SW 1271 (cell line): ENCODE measurements at regions not wholly inside any gene's neighbourhood (a gene's known extent, or its start where the extent isn't known, plus 50 kb on each side); places are given as distances from the start of the nearest gene placed in this dataset.

Experiments
- DNase-seq, 2 experiments: peaks; one replicate each; lab custom pipeline; 2025; lab: John Stamatoyannopoulos, UW

DNA sequence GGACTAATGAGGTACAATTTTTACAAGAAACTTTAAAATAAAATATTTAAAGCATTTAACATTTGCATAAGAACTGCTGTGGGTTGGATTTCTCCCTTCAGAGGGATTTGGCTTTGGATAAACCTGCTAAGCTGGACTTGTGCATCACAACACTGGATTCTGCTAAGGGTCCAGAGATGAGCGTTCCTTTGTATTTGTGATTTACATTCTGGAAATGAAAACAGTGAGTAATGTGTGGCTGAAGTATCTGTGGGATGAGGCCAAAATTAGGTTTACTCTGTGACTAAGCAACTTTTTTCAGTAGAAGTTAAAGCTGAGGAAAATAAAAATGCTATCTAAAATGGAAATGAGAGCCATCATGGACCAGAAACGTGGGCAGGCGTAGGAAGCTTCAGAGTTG is 494.3 kb downstream of the EPM2A start:
- no peak for DNase-seq

- no peak for DNase-seq
Measured at GRCh38 chr6:145241721-145242120, 493.6 kb downstream of the EPM2A start.

DNA sequence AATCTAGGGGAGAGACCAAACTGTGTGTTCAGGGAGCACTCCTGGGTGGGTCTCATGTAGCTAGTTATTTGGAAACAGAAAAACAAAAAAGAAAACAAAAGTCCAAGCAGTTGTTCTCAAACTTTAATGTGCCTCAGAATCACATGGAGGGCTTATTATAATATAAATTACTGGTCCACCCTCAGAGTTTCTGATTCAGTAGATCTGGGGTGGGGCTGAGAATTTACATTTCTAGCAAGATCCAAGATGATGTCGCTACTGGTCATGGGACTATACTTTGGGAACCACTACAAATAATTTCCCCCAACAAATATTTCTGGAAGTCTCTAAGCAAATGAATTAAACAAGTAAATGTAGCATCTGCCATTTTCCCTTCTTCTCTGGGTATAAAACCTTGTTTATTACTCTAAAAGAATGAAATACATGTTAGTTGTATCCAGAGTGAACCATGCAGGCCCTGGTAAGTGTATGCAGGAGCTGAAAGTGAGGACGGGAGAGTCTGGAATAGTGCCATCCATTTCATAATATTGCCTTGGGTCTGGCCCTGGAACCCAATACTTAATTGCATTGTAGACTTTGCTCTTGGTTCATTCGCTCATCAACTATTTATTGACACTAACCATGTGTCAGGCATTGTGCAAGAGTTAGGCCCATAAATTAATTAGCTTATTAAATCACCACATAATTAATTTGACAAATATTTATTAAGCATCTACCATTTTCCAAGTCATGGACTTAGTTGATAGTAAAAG is 490.8 kb downstream of the EPM2A start:
- DNase-seq: no peak

DNA sequence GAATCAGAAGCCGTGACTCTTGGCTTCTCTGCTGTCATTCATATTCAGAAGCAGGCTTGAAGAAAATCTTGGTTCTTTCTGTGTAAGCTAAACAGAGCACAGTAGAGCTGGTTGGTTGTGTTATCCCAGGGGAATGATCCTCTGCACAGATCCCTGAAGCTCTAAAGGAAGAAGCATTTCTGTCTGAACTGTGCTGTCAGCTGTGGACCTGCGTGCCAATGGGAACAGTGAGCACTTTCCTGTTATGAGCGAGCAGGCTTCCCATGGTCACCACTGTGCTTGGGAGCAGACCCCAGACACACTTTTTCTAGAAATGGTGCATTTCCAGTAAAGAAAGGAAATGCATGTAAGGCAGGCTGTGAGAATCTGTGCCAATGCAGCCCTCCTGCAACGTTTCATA is 490.2 kb downstream of the EPM2A start:
- no peak for DNase-seq

DNA sequence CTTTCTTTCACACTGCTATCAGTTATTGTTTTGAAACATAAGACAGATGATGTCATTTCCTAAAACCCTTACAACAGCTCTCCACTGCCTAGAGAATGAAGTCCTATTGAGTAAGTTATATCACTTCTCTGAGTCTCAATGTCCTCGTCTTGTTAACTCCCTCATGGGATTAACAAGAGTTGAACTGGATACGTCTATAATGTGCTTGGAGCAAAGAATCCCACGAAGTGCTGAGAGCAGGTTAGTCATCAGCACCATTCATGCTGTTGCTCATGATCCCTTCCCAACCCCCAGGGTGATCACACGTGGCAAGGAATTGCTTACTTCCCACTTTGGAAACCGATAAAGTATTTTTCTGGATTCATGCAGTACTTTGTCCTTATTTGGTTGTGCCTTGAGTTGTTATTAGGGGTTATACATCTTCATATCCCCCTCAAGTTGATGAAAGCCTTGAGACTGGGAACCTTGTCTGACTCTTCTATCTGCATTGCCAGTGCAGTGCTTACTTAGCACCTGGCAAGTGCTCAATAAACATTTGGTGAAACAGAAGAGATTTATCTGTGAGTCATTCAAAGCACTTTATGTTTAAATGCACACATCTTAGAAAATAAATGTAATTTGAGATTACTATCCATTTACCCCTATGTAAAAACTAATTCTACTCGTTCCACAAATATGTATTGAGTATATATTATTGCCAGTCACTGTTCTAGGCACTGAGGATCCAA is 487.5 kb downstream of the EPM2A start:
- DNase-seq: no peak

DNA sequence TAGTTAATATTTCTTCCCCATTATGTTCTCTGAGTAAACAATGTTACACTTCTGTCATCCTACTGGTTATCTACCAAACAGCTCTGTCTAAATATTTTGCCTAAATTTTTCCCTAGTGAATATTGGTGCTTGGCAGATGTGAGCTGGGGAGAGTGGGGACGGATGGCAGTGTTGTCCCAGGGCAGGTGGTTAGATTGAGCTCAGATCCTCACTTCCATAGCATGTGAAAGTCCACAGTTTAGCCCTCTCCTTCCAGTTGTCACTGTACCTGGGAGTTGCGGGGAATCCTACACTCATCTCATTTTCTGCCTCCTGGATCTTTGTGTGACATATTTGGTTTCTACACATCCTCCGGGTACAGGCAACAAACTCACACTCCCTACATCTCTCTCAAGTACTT is 484.9 kb downstream of the EPM2A start:
- DNase-seq: no peak

- no peak for DNase-seq
Measured at GRCh38 chr6:145252737-145253136, 482.6 kb downstream of the EPM2A start.

GRCh38 chr6:145254649-145255401 is 480.5 kb downstream of the EPM2A start:
- no peak for DNase-seq

DNA sequence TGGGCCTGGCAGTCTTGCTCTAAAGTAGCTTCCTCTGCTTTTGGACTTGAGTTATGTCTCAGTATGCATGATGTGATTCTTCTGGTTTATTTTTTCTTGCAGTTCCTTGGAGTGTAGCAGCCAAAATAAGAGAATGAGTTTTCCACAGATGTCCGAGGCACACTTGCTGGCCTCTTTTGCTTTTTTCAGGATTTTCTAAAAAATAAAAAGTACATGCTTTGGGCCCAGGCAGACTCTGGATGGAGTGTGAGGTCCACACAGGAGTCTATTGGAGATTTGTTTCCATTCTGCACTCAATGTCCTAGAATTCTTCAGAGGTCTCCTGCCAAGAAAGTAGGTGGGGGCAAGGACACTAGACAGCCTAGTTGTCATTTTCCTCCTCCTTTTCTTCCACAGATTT is 477.6 kb downstream of the EPM2A start:
- DNase-seq: no peak

DNA sequence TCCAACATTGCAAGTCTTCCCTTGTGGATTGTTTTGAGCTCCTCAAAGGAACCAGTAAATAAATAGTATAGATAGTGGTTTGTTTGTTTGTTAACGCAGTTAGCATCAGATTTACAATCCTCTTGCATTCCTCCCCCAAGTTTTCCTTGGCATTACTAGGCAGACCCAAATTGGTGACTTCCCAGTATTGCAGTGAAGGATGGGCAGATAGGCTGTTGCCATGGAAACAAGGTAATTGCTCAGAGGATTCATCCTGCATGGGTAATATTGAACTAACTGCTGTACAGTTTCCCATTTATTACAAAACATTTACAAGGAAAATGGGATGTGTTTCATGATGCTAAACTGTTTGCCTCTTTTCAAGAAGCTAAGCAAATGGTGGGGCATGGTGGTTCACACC is 477.2 kb downstream of the EPM2A start:
- DNase-seq: no peak

DNA sequence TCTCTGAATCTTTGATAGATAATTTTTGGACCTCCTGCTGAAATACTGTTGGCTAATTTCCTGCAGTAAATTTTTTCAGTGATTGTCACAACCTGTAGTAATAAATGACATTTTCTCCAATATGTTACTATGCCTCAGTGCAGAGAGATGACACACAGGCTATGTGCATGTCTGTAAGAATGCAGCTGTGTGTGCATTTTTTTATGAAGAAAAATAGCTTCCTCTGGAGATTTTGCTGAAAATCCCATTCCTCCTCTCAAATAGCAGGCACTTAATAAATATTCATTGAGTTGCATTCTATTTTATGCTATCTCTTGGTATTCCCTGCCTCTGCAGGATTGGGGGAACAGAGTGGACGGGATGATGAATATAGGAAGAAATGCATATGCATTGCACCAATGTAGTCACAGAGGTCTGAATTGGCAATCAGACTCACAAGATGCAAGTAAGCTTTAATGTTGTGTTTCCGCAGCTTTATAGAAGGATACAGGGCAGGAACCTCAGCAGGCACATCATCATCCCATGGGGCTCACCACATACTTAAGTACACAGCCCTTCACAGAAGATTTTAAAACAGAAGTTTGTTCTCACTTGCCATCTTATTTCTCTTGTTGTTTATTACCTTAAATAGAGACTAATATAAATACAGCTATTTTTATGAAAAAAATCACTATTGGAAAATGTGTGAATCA is 474.7 kb downstream of the EPM2A start:
- no peak for DNase-seq

DNA sequence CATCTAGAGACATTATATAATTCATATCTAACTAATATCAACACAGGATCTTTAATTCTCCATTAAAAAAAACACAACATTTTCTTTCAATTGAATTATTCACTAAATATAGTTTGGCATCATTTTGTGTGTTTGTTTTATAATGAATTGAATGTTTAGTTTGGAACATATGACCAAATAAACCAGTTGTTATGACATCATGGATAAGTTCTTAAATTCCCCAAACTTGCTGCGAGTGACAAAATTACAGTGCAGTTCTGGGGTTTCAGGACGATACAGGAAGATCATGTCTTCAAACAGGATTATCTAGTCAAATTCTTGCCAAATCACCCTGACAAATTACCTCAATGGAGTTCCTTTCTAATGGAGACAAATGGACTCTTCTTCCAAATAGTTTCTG is 473.6 kb downstream of the EPM2A start:
- no peak for DNase-seq

DNA sequence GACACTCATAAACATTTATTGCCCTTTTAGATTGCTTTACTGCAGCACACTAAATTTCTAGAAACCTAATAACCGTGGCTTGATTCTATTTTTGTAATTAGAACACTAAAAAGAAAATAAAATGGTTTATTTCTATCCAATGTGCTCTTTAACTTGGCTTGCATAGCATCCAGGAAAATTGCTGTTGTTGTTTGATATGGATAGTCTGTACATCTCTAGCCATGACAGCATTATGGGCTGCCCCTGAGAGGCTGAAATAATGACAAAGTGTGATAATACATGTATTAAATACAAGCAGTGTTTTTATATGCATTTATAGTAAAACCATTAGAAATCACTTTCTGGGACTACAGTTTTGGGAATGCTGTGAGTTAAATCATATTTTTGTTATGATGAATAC is 472.5 kb downstream of the EPM2A start:
- DNase-seq: no peak

DNA sequence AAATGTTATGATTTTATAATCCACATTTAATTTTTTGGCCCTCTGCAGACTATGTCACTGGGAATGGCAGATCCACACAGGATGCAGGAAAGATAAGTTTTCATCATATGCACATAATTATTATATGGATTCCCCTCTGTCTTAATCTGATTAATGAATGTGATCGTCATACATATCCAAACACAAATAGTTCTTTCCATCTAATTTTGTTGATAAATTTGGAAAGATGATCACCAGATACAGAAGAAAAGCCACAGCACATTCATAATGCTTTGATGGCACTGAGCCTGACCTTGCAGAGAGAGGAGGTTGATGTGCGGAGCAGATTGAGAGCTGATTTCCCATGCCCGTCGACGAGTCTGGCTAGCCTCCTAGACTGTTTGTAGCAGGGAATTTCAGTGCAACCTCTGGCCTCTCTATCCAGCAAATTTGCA is 471.5 kb downstream of the EPM2A start:
- DNase-seq: no peak

DNA sequence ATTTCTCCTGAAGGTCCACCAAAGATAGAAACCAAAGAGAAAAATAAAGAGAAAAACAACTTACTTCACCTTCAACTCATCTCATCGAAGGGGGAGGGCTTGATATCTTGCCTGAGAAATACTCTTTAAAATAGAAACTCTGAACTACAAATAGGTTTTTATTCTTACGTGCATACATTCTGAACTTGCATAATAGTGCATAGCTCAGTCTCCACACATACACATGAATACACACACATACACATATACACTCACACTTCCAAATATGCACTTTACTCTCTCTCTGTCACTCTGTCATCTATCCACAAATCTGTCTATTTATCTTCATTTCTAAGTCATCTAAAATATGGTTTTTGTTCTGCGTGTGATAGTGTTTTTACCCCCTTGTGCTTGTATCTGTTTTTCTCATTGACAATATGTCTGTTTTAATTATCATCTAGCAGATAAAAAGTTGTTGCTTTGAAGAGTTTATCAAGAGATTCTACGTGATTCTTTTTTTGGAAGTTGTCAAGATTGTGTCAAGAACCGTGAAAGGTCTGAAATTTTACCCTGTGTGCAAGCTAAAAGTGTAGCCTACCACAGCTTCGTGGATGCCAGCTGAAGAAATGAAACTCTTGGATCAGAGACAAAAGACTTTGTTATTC is 468.8 kb downstream of the EPM2A start:
- DNase-seq: no peak

DNA sequence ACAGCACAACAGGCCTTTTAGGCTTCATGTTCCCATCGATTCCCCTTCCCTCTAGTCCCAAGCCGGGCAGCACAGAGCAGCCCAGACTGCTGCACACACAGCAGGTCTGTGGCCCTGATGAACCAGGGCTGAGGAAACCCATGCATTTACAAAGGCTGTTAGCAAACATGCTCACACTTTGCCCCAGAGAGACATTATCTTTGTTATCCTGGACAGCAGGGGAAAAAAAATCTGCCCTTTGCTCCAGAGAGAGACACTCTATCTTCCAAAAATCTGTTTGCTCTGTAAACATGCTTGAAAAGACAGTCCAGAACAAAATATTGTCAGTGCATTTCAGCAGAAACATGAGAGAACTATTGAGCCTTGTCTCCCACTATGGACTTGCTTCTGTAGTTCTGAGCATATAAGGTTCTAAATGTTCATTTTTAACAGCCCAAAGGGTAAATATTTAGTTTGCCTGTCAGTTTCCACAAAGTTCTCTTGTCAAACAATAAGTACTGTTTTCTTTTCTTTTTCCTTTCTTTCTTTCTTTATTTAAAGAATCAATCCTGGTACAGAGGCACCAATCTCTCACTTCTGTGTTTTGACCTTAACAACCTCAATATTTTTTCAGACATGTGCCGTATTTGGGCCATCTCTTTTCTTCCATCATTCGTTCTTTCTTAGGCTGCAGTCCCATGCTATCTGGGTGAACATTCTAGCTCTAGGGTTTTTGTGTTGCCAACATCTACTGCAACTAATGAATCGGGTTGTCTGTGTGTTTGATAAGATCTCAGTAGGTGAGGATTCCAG is 468.0 kb downstream of the EPM2A start:
- DNase-seq: no peak

DNA sequence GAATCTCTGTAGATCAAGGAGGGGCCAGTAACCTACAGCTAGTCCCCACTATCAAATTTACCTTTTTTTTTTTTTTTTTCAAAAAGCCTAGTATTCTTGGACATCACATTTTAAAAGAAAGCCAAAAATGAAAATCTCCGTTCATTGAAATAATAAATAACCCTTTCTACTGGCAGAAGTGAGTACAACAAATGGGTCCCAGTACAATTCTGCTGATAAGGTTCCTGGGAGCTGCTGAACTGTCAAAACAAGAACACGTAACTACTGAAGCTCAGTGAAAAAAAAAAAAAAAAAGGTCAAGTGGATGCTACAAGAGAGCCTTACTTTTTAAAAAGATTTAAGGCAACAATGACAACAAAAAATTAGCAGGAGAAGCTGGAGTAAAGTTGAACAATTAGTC is 464.9 kb downstream of the EPM2A start:
- DNase-seq: no peak

DNA sequence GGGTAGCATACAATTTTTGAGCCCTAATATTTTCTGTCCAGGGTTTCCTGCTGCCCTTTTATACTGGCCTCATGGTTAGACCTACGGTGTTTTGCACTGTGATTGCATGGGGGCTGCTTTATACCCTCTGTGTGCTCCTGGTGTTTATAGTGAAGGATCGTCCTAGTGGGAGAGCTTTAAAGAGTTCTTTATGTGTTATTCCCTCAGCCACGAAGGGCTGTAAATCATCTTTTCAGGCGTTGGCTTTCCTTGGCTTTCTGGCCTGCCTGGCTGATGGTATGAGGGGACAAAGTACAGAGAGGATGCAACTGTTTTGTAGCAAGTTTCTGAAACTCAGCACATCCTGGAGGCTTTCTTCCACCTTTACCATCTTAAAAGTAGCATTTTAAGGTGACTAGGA is 464.3 kb downstream of the EPM2A start:
- no peak for DNase-seq

DNA sequence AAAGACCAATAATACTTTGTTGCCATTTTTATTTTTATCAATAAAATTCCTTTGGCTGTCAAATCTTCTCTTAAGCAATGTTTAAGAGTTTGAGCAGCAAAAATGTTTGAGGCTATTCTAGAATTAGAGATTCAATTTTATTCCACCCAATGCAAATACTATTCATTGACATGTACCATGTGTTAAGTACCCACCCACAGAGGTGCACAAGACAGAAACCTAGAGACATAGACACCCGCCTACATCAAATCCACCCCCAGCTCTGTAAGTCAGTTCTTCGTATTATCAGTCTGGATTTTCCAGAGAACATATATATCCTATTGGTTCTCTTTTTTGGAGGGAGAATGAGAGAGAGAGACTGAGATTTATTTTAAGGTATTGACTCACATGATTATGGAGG is 463.7 kb downstream of the EPM2A start:
- no peak for DNase-seq

DNA sequence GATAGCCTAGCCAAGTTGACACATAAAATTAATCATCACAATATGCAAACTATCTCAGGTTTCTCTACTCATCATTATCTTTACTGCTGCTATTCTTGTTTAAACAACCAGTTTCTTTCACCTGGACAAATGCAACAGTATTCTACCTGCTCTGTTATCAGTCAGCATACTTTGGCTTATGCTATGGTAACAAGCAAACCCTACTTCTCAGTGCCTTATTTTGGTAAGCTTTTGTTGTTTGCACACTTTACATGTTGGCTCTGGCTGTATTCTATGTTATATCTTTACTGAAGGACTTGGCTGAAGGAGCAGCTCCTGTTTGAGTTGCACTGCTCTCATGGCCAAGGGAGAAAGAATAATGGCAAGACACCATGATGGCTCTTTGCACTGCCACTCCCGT is 463.1 kb downstream of the EPM2A start:
- DNase-seq: no peak

- DNase-seq: no peak
Measured at GRCh38 chr6:145273136-145273535, 462.2 kb downstream of the EPM2A start.
